ENCODE measurements at regions not wholly inside any gene's neighbourhood (a gene's known extent, or its start where the extent isn't known, plus 50 kb on each side); places are given as distances from the start of the nearest gene placed in this dataset.

- no peak for DNase-seq (ENCODE audit: low read depth)
- no peak for TF ChIP-seq CTCF (conservative IDR thresholded peaks at IDR 0.05; ENCODE audit: low read depth, low read length)
- no peak overlapping the region for H3K4me3 ChIP-seq (ENCODE audit: low read depth, low read length)
These were observed 121.0 kb upstream of the TSPAN2 start for GRCh38 chr1:115210302-115210711.

GRCh38 chr1:115204513-115204912 is 115.2 kb upstream of the TSPAN2 start:
- DNase-seq (ENCODE audit: low read depth) = no peak
- no peak overlapping the region for H3K4me3 ChIP-seq (ENCODE audit: low read depth, low read length)
- no peak for TF ChIP-seq CTCF (conservative IDR thresholded peaks at IDR 0.05; ENCODE audit: low read depth, low read length)

GRCh38 chr1:115203287-115203686 is 114.0 kb upstream of the TSPAN2 start:
- DNase-seq (ENCODE audit: low read depth) = no peak
- no peak overlapping the region for H3K4me3 ChIP-seq (ENCODE audit: low read depth, low read length)
- TF ChIP-seq CTCF (conservative IDR thresholded peaks at IDR 0.05; ENCODE audit: low read depth, low read length) = no peak

- no peak for DNase-seq (ENCODE audit: low read depth)
- H3K4me3 ChIP-seq (ENCODE audit: low read depth, low read length) = no peak overlapping the region
- no peak for TF ChIP-seq CTCF (conservative IDR thresholded peaks at IDR 0.05; ENCODE audit: low read depth, low read length)
These were observed 112.3 kb upstream of the TSPAN2 start for GRCh38 chr1:115201598-115201997.

- H3K4me3 ChIP-seq (ENCODE audit: low read depth, low read length) = no peak overlapping the region
- no peak for DNase-seq (ENCODE audit: low read depth)
- no peak for TF ChIP-seq CTCF (conservative IDR thresholded peaks at IDR 0.05; ENCODE audit: low read depth, low read length)
These were observed 110.3 kb upstream of the TSPAN2 start for GRCh38 chr1:115199416-115200132.

GRCh38 chr1:115198938-115199337 is 109.6 kb upstream of the TSPAN2 start:
- no peak for DNase-seq (ENCODE audit: low read depth)
- TF ChIP-seq CTCF (conservative IDR thresholded peaks at IDR 0.05; ENCODE audit: low read depth, low read length) = no peak
- no peak overlapping the region for H3K4me3 ChIP-seq (ENCODE audit: low read depth, low read length)

GRCh38 chr1:115196296-115196695 is 107.0 kb upstream of the TSPAN2 start:
- no peak for TF ChIP-seq CTCF (conservative IDR thresholded peaks at IDR 0.05; ENCODE audit: low read depth, low read length)
- no peak overlapping the region for H3K4me3 ChIP-seq (ENCODE audit: low read depth, low read length)
- no peak for DNase-seq (ENCODE audit: low read depth)

Measured in epithelial cell of proximal tubule (primary cell).